8988T (cell line): ENCODE measurements at regions not wholly inside any gene's neighbourhood (a gene's known extent, or its start where the extent isn't known, plus 50 kb on each side); places are given as distances from the start of the nearest gene placed in this dataset.

Experiments
- DNase-seq: peaks from one replicate; pipeline ENCODE4 v3.0.0; 2011

GRCh38 chr20:56840716-56841261, 211.7 kb downstream of the TFAP2C start:
- no peak for DNase-seq

GRCh38 chr20:56841346-56841908, 212.3 kb downstream of the TFAP2C start:
- no peak for DNase-seq

GRCh38 chr20:56842056-56842455, 212.9 kb downstream of the TFAP2C start:
- DNase-seq = no peak

GRCh38 chr20:56843386-56843785, 214.3 kb downstream of the TFAP2C start:
- DNase-seq = no peak

GRCh38 chr20:56843817-56844216, 214.7 kb downstream of the TFAP2C start:
- DNase-seq = no peak

GRCh38 chr20:56845546-56846086, 216.5 kb downstream of the TFAP2C start:
- DNase-seq = no peak

GRCh38 chr20:56848561-56848960, 219.5 kb downstream of the TFAP2C start:
- DNase-seq = no peak

GRCh38 chr20:56851552-56851951, 222.4 kb downstream of the TFAP2C start:
- no peak for DNase-seq

GRCh38 chr20:56855708-56856107, 226.6 kb downstream of the TFAP2C start:
- no peak for DNase-seq

GRCh38 chr20:56857950-56858349, 228.8 kb downstream of the TFAP2C start:
- DNase-seq = no peak

GRCh38 chr20:56859039-56859800, 230.1 kb downstream of the TFAP2C start:
- DNase-seq = no peak

- no peak for DNase-seq
Observed at GRCh38 chr20:56859801-56860261, 230.7 kb downstream of the TFAP2C start.

- DNase-seq = no peak
Observed at GRCh38 chr20:56860413-56860812, 231.3 kb downstream of the TFAP2C start.

- DNase-seq = no peak
Observed at GRCh38 chr20:56861590-56861989, 232.5 kb downstream of the TFAP2C start.

- DNase-seq = no peak
Observed at GRCh38 chr20:56865055-56865454, 235.9 kb downstream of the TFAP2C start.

- DNase-seq = no peak
Observed at GRCh38 chr20:56867128-56867527, 238.0 kb downstream of the TFAP2C start.

GRCh38 chr20:56868746-56869145, 239.6 kb downstream of the TFAP2C start:
- no peak for DNase-seq

- DNase-seq = no peak
Observed at GRCh38 chr20:56870271-56870670, 241.2 kb downstream of the TFAP2C start.

- no peak for DNase-seq
Observed at GRCh38 chr20:56871691-56872090, 242.6 kb downstream of the TFAP2C start.

- DNase-seq = no peak
Observed at GRCh38 chr20:56872620-56873458, 243.7 kb downstream of the TFAP2C start.

- no peak for DNase-seq
Observed at GRCh38 chr20:56873836-56874235, 244.7 kb downstream of the TFAP2C start.

GRCh38 chr20:56875052-56875659, 246.1 kb downstream of the TFAP2C start:
- peak; percentile 64 for DNase-seq

- DNase-seq = no peak
Observed at GRCh38 chr20:56875803-56876202, 246.7 kb downstream of the TFAP2C start.
